ENCODE measurements at regions not wholly inside any gene's neighbourhood (a gene's known extent, or its start where the extent isn't known, plus 50 kb on each side); places are given as distances from the start of the nearest gene placed in this dataset.

DNA sequence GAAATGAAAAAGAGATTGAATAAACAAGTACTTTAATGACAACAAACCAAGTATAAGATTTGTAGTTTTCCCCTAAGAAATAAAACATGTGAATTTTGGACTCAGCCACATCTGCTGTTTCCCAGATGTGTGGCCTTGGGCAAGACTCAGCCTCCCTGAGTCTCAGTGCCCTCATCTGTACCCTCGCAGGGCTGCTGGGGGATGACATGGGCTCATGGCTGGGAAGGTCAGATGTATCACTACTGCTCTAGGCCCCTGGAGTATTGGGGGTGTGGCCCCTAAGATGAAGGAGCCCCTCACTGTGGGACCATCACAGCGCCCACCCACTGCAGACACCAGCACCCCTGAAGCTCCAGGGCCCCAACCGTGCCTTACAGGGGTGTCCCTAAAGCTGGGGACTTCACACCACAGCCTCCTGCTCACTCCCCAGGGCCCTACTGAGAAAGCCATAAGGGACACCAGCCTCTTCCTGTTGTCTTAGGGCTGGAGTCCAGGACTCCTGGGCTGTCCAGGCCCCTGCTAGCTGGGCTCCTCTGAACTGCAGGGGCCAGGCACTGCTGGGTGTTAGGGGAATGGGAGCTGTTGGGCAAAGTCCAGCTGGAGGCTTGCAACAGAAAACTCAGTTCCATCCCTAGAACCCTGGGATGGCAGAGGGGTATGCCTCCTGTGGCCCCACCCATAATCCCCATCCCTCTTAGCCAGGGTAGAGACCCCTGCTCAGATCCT, 104.0 kb upstream of the WNT4 start:
- DNase-seq (ENCODE audit: low read depth, low spot score) (no peak), FAIRE-seq (no peak)
- Histone ChIP-seq H3K4me3 (replicated peaks in 1 of 3; ENCODE audit: insufficient read depth in 1 of 3, low read depth in 1 of 3, low read length in 3 of 3) (no peak overlapping the region), H3K27me3 (ENCODE audit: control insufficient read depth in 2 of 2, insufficient read depth in 2 of 2, low read length in 2 of 2) (peaks cover 1 to 10% of the 10 kb centered on the region in 2 experiments), H3K9me3 (replicated peaks; ENCODE audit: control insufficient read depth, insufficient read depth, low read length) (no peaks in the 10 kb centered on the region), H3K79me2 (ENCODE audit: control insufficient read depth, insufficient read depth, low read length) (no peaks in the 10 kb centered on the region), H3K4me2 (ENCODE audit: insufficient read depth, low read length) (no peak overlapping the region), H2AFZ (ENCODE audit: low read depth, low read length) (no peak overlapping the region), H3K36me3 (ENCODE audit: control insufficient read depth in 2 of 2, extremely low read depth in 1 of 2, insufficient read depth in 2 of 2, low read length in 2 of 2) (no peaks in the 10 kb centered on the region), H3K27ac (ENCODE audit: insufficient read depth, low read depth, low read length) (no peak overlapping the region), H3K4me1 (ENCODE audit: control insufficient read depth, extremely low read depth, insufficient read depth, low read length) (no peaks in the 10 kb centered on the region), H3K9ac (replicated peaks; ENCODE audit: extremely low read depth, insufficient read depth, low read length) (no peak overlapping the region), H4K20me1 (replicated peaks; ENCODE audit: control insufficient read depth, extremely low read depth, insufficient read depth, low read length) (no peaks in the 10 kb centered on the region), H3K9me1 (replicated peaks; ENCODE audit: control insufficient read depth, extremely low read depth, insufficient read depth, low read length) (no peaks in the 10 kb centered on the region)
- dilution Hi-C loops (cut with MboI; ENCODE audit: extremely low pct_ligation_motif_present, low sequenced_read_pairs), result no loop called here
- POLR2A ChIA-PET, result no interaction called here
- CTCF ChIA-PET, result no interaction called here
- no TSS peak for BruUV-seq (replicated peaks)
- no peak for TF ChIP-seq EZH2 (IDR thresholded peaks at IDR 0.05; ENCODE audit: borderline replicate concordance, low read depth, low read length, severe bottlenecking)
- intact Hi-C loops (cut with micrococcal nuclease), result no loop called here

DNA sequence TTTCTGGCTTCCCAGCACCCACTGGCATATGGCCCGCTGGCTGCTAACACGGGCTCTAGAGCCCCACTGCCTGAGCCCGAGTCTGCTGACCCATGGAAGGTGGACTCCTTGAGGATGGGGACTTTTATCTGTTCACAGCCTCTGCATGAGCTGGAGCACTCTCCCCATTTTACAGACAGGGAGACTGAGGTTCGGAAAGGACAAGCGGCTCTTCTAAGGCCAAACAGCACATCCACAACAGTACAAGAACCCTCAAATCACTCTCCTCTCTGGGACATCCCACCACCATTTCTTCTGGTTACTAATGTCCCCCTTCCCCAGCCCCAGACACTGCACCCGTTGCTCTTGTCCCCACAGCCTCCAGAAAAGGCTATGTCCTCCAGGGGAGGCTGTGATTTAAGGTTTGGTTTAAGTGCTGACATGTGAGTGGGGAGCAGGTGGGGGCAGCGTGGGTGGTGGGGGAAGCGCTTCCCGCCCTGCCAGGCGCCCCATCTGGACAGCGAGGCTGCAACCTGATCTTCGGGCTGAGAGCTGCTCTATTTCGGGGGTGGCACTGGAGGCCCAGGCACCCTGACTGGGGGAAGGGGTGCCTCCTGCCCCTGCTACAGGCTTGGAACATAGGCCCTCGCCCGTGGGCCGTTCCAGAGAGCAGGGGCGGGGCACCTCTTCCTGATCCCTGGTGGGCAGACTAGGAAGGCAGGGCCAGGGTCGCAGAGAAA, 104.8 kb upstream of the WNT4 start:
- Histone ChIP-seq H3K36me3 (ENCODE audit: control insufficient read depth in 2 of 2, extremely low read depth in 1 of 2, insufficient read depth in 2 of 2, low read length in 2 of 2) (no peaks in the 10 kb centered on the region), H3K9ac (replicated peaks; ENCODE audit: extremely low read depth, insufficient read depth, low read length) (no peak overlapping the region), H4K20me1 (replicated peaks; ENCODE audit: control insufficient read depth, extremely low read depth, insufficient read depth, low read length) (no peaks in the 10 kb centered on the region), H3K9me1 (replicated peaks; ENCODE audit: control insufficient read depth, extremely low read depth, insufficient read depth, low read length) (no peaks in the 10 kb centered on the region), H3K27me3 (ENCODE audit: control insufficient read depth in 2 of 2, insufficient read depth in 2 of 2, low read length in 2 of 2) (peaks cover 1 to 16% of the 10 kb centered on the region in 2 experiments), H2AFZ (ENCODE audit: low read depth, low read length) (no peak overlapping the region), H3K4me1 (ENCODE audit: control insufficient read depth, extremely low read depth, insufficient read depth, low read length) (no peaks in the 10 kb centered on the region), H3K4me3 (replicated peaks in 1 of 3; ENCODE audit: insufficient read depth in 1 of 3, low read depth in 1 of 3, low read length in 3 of 3) (no peak overlapping the region), H3K4me2 (ENCODE audit: insufficient read depth, low read length) (no peak overlapping the region), H3K79me2 (ENCODE audit: control insufficient read depth, insufficient read depth, low read length) (no peaks in the 10 kb centered on the region), H3K27ac (ENCODE audit: insufficient read depth, low read depth, low read length) (no peak overlapping the region), H3K9me3 (replicated peaks; ENCODE audit: control insufficient read depth, insufficient read depth, low read length) (no peaks in the 10 kb centered on the region)
- dilution Hi-C loops (cut with MboI; ENCODE audit: extremely low pct_ligation_motif_present, low sequenced_read_pairs) (no loop called here), intact Hi-C loops (cut with micrococcal nuclease) (no loop called here)
- TF ChIP-seq POLR2A (IDR thresholded peaks at IDR 0.05; ENCODE audit: low read depth, low read length) (no peak), JUN (IDR thresholded peaks at IDR 0.05; ENCODE audit: borderline replicate concordance, insufficient read depth, insufficient read length, low read depth) (no peak), GATA2 (IDR thresholded peaks at IDR 0.05; ENCODE audit: insufficient read depth, insufficient read length, low read depth, low read length) (no peak), MYC (IDR thresholded peaks at IDR 0.05; ENCODE audit: low read depth, low read length) (no peak), EZH2 (IDR thresholded peaks at IDR 0.05; ENCODE audit: borderline replicate concordance, low read depth, low read length, severe bottlenecking) (no peak), FOS (IDR thresholded peaks at IDR 0.05; ENCODE audit: borderline replicate concordance, insufficient read depth, low read length) (no peak), POLR2AphosphoS5 (IDR thresholded peaks at IDR 0.05; ENCODE audit: insufficient read depth, low read depth, low read length) (no peak)
- TF ChIP-seq, protein P1, sequence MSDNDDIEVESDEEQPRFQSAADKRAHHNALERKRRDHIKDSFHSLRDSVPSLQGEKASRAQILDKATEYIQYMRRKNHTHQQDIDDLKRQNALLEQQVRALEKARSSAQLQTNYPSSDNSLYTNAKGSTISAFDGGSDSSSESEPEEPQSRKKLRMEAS (IDR thresholded peaks at IDR 0.05; ENCODE audit: insufficient read depth, insufficient read length), result no peak
- TF ChIP-seq, protein P2, sequence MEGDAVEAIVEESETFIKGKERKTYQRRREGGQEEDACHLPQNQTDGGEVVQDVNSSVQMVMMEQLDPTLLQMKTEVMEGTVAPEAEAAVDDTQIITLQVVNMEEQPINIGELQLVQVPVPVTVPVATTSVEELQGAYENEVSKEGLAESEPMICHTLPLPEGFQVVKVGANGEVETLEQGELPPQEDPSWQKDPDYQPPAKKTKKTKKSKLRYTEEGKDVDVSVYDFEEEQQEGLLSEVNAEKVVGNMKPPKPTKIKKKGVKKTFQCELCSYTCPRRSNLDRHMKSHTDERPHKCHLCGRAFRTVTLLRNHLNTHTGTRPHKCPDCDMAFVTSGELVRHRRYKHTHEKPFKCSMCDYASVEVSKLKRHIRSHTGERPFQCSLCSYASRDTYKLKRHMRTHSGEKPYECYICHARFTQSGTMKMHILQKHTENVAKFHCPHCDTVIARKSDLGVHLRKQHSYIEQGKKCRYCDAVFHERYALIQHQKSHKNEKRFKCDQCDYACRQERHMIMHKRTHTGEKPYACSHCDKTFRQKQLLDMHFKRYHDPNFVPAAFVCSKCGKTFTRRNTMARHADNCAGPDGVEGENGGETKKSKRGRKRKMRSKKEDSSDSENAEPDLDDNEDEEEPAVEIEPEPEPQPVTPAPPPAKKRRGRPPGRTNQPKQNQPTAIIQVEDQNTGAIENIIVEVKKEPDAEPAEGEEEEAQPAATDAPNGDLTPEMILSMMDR (IDR thresholded peaks at IDR 0.05; ENCODE audit: extremely low read depth in 1 of 2, insufficient read depth in 1 of 2, low read depth in 1 of 2, low read length in 2 of 2), result no peak
- no TSS peak for BruUV-seq (replicated peaks)
- POLR2A ChIA-PET, result no interaction called here
- no peak for FAIRE-seq
- CTCF ChIA-PET, result no interaction called here
- DNase-seq (ENCODE audit: low read depth, low spot score), result no peak

Data from endothelial cell of umbilical vein (primary cell).